ENCODE measurements at regions not wholly inside any gene's neighbourhood (a gene's known extent, or its start where the extent isn't known, plus 50 kb on each side); places are given as distances from the start of the nearest gene placed in this dataset.

DNA sequence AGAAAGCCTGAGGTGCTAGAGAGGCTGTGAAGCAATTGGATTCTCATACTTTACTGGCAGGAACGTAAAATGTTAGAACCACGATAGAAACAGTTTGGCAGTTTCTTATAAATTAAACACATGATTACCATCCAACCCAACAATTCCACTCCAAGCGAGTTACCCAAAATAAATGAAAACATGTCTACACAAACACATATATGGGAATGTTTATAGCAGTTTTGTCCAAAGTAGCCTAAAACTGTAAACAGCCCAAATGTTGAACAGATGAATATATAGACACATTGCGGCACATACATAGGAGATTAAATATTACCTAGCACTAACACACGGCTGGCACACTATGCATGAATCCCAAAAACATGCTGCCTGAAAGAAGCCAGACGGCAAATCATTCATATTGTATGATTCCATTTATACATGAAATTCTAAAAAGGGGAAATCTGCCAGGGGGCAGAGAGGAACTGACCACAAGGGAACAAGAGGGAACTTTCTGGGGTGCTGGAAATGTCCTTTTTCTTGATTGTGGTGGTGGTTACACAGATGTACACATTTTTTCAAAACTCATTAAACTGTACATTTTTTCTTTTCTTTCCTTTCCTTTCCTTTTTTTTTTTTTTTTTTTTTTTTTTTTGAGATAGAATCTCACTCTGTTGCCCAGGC is 50.4 kb upstream of the SLC25A4 start:
- no peak overlapping the region for H3K4me3 ChIP-seq (ENCODE audit: low read depth, low read length)
- TF ChIP-seq, protein P1, sequence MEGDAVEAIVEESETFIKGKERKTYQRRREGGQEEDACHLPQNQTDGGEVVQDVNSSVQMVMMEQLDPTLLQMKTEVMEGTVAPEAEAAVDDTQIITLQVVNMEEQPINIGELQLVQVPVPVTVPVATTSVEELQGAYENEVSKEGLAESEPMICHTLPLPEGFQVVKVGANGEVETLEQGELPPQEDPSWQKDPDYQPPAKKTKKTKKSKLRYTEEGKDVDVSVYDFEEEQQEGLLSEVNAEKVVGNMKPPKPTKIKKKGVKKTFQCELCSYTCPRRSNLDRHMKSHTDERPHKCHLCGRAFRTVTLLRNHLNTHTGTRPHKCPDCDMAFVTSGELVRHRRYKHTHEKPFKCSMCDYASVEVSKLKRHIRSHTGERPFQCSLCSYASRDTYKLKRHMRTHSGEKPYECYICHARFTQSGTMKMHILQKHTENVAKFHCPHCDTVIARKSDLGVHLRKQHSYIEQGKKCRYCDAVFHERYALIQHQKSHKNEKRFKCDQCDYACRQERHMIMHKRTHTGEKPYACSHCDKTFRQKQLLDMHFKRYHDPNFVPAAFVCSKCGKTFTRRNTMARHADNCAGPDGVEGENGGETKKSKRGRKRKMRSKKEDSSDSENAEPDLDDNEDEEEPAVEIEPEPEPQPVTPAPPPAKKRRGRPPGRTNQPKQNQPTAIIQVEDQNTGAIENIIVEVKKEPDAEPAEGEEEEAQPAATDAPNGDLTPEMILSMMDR (IDR thresholded peaks at IDR 0.05; ENCODE audit: insufficient read depth, low read depth, low read length) = no peak
- no peak for DNase-seq (ENCODE audit: low read depth)
